ENCODE measurements at regions not wholly inside any gene's neighbourhood (a gene's known extent, or its start where the extent isn't known, plus 50 kb on each side); places are given as distances from the start of the nearest gene placed in this dataset.

GRCh38 chr7:138374119-138374693, 85.9 kb upstream of the TRIM24 start:
- H3K4me3 Mint-ChIP-seq: no peak overlapping the region

GRCh38 chr7:138377306-138377705, 82.8 kb upstream of the TRIM24 start:
- ChIA-PET POLR2A (no interaction called here), CTCF (no interaction called here)
- Histone ChIP-seq H3K9me3 (ENCODE audit: control extremely low read depth in 1 of 3, control insufficient read depth in 2 of 3, insufficient read depth in 1 of 3, low read length in 2 of 3) (no peaks in the 10 kb centered on the region), H3K9ac (ENCODE audit: low read length) (no peak overlapping the region), H3K27me3 (replicated peaks in 1 of 4; ENCODE audit: control extremely low read depth in 1 of 4, control insufficient read depth in 3 of 4, insufficient read depth in 4 of 4, low read length in 3 of 4) (no peaks in the 10 kb centered on the region), H3K79me2 (ENCODE audit: control insufficient read depth, insufficient read depth, low read length) (no peaks in the 10 kb centered on the region), H3K36me3 (replicated peaks in 1 of 2; ENCODE audit: control extremely low read depth in 1 of 2, control insufficient read depth in 1 of 2, extremely low read depth in 1 of 2, insufficient read depth in 2 of 2, low read length in 1 of 2) (no peaks in the 10 kb centered on the region), H4K20me1 (ENCODE audit: control insufficient read depth, insufficient read depth, low read length, poor library complexity, severe bottlenecking) (no peaks in the 10 kb centered on the region), H2AFZ (ENCODE audit: insufficient read depth, low read depth, low read length, poor library complexity, severe bottlenecking) (no peak overlapping the region), H3K27ac (ENCODE audit: low read length in 2 of 2) (no peak overlapping the region), H3K4me3 (ENCODE audit: control extremely low read depth in 1 of 5, extremely low read depth in 1 of 5, insufficient read depth in 1 of 5, low read depth in 2 of 5, low read length in 4 of 5) (no peak overlapping the region), H3K4me1 (ENCODE audit: control insufficient read depth in 2 of 2, insufficient read depth in 2 of 2, low read length in 2 of 2) (no peaks in the 10 kb centered on the region), H3K4me2 (replicated peaks; ENCODE audit: low read depth, low read length, poor library complexity, severe bottlenecking) (no peak overlapping the region)
- H3K4me3 Mint-ChIP-seq: no peak overlapping the region
- H3K4me1 Mint-ChIP-seq: no peaks in the 10 kb centered on the region
- no peak overlapping the region for H3K27ac Mint-ChIP-seq
- intact Hi-C loops (cut with micrococcal nuclease): no loop called here
- ATAC-seq (ENCODE audit: low read depth) (no peak), DNase-seq (no peak)
- no peaks in the 10 kb centered on the region for H3K9me3 Mint-ChIP-seq (ENCODE audit: insufficient read depth)
- H3K27me3 Mint-ChIP-seq: no peaks in the 10 kb centered on the region
- TF ChIP-seq CTCF (IDR thresholded peaks at IDR 0.05) (no peak), EZH2 (IDR thresholded peaks at IDR 0.05; ENCODE audit: borderline replicate concordance, insufficient read depth, low read depth, low read length, poor library complexity, severe bottlenecking) (no peak)
- WGBS (ENCODE audit: insufficient coverage): no CpG with 5 or more reads among the region's 2 CpGs

More at GRCh38 chr7:138374119-138374693, 85.9 kb upstream of the TRIM24 start:
- Histone ChIP-seq H3K79me2 (ENCODE audit: control insufficient read depth, insufficient read depth, low read length) (no peaks in the 10 kb centered on the region), H3K4me2 (replicated peaks; ENCODE audit: low read depth, low read length, poor library complexity, severe bottlenecking) (no peak overlapping the region), H2AFZ (ENCODE audit: insufficient read depth, low read depth, low read length, poor library complexity, severe bottlenecking) (no peak overlapping the region), H3K9ac (ENCODE audit: low read length) (no peak overlapping the region), H3K4me3 (ENCODE audit: control extremely low read depth in 1 of 5, extremely low read depth in 1 of 5, insufficient read depth in 1 of 5, low read depth in 2 of 5, low read length in 4 of 5) (no peak overlapping the region), H3K36me3 (replicated peaks in 1 of 2; ENCODE audit: control extremely low read depth in 1 of 2, control insufficient read depth in 1 of 2, extremely low read depth in 1 of 2, insufficient read depth in 2 of 2, low read length in 1 of 2) (no peaks in the 10 kb centered on the region), H3K27ac (ENCODE audit: low read length in 2 of 2) (no peak overlapping the region), H4K20me1 (ENCODE audit: control insufficient read depth, insufficient read depth, low read length, poor library complexity, severe bottlenecking) (no peaks in the 10 kb centered on the region), H3K9me3 (ENCODE audit: control extremely low read depth in 1 of 3, control insufficient read depth in 2 of 3, insufficient read depth in 1 of 3, low read length in 2 of 3) (peaks cover 0 to 19% (median 12%) of the 10 kb centered on the region in 3 donors), H3K4me1 (ENCODE audit: control insufficient read depth in 2 of 2, insufficient read depth in 2 of 2, low read length in 2 of 2) (no peaks in the 10 kb centered on the region), H3K27me3 (replicated peaks in 1 of 4; ENCODE audit: control extremely low read depth in 1 of 4, control insufficient read depth in 3 of 4, insufficient read depth in 4 of 4, low read length in 3 of 4) (no peaks in the 10 kb centered on the region)
- H3K27ac Mint-ChIP-seq: no peak overlapping the region
- H3K9me3 Mint-ChIP-seq (ENCODE audit: insufficient read depth): peaks cover 10% of the 10 kb centered on the region
- intact Hi-C loops (cut with micrococcal nuclease): no loop called here
- no peaks in the 10 kb centered on the region for H3K4me1 Mint-ChIP-seq
- ChIA-PET CTCF (no interaction called here), POLR2A (no interaction called here)
- no peak for DNase-seq
- ATAC-seq (ENCODE audit: low read depth): no peak
- no peak for TF ChIP-seq CTCF (IDR thresholded peaks at IDR 0.05)
- no peak for TF ChIP-seq EZH2 (IDR thresholded peaks at IDR 0.05; ENCODE audit: borderline replicate concordance, insufficient read depth, low read depth, low read length, poor library complexity, severe bottlenecking)
- no peaks in the 10 kb centered on the region for H3K27me3 Mint-ChIP-seq
- no CpG with 5 or more reads among the region's 3 CpGs for WGBS (ENCODE audit: insufficient coverage)
